ENCODE measurements at regions not wholly inside any gene's neighbourhood (a gene's known extent, or its start where the extent isn't known, plus 50 kb on each side); places are given as distances from the start of the nearest gene placed in this dataset.
A peak's percentile ranks its signal among the peaks of the same experiment; 100 is the strongest.

- FAIRE-seq = no peak
- Histone ChIP-seq H3K27ac (ENCODE audit: low read depth in 1 of 3, low read length in 2 of 3) (no peak overlapping the region), H3K9me3 (ENCODE audit: control insufficient read depth in 2 of 2, insufficient read depth in 1 of 2, low read depth in 1 of 2, low read length in 1 of 2) (no peaks in the 10 kb centered on the region), H3K4me1 (ENCODE audit: control insufficient read depth in 3 of 3, insufficient read depth in 2 of 3, low read depth in 1 of 3, low read length in 2 of 3) (no peaks in the 10 kb centered on the region), H3K36me3 (ENCODE audit: control insufficient read depth in 3 of 3, insufficient read depth in 2 of 3, low read depth in 1 of 3, low read length in 3 of 3) (no peaks in the 10 kb centered on the region), H3K27me3 (ENCODE audit: control insufficient read depth in 3 of 3, insufficient read depth in 3 of 3, low read length in 3 of 3) (no peaks in the 10 kb centered on the region), H3K4me3 (ENCODE audit: low read depth in 1 of 3, low read length in 3 of 3) (no peak overlapping the region)
- DNase-seq = no peak
Observed at GRCh38 chr14:26913786-26914185, 316.0 kb upstream of the NOVA1 start.

- H3K36me3 ChIP-seq (ENCODE audit: control insufficient read depth in 3 of 3, insufficient read depth in 2 of 3, low read depth in 1 of 3, low read length in 3 of 3) = no peaks in the 10 kb centered on the region
- H3K4me1 ChIP-seq (ENCODE audit: control insufficient read depth in 3 of 3, insufficient read depth in 2 of 3, low read depth in 1 of 3, low read length in 2 of 3) = no peaks in the 10 kb centered on the region
- no peak overlapping the region for H3K27ac ChIP-seq (ENCODE audit: low read depth in 1 of 3, low read length in 2 of 3)
- no peaks in the 10 kb centered on the region for H3K27me3 ChIP-seq (ENCODE audit: control insufficient read depth in 3 of 3, insufficient read depth in 3 of 3, low read length in 3 of 3)
- 4 to 12% (median 11%) methylated on average over 1 of the region's 1 CpG for WGBS, 3 donors
- no peaks in the 10 kb centered on the region for H3K9me3 ChIP-seq (ENCODE audit: control insufficient read depth in 2 of 2, insufficient read depth in 1 of 2, low read depth in 1 of 2, low read length in 1 of 2)
- DNase-seq = peak in 1 of 2 donors; percentile 16
- FAIRE-seq = no peak
- no peak overlapping the region for H3K4me3 ChIP-seq (ENCODE audit: low read depth in 1 of 3, low read length in 3 of 3)
Observed at GRCh38 chr14:26917086-26917485, 319.3 kb upstream of the NOVA1 start.

GRCh38 chr14:26925876-26926584, 328.2 kb upstream of the NOVA1 start:
- Histone ChIP-seq H3K4me3 (ENCODE audit: low read depth in 1 of 3, low read length in 3 of 3) (no peak overlapping the region), H3K27me3 (ENCODE audit: control insufficient read depth in 3 of 3, insufficient read depth in 3 of 3, low read length in 3 of 3) (no peaks in the 10 kb centered on the region), H3K4me1 (ENCODE audit: control insufficient read depth in 3 of 3, insufficient read depth in 2 of 3, low read depth in 1 of 3, low read length in 2 of 3) (no peaks in the 10 kb centered on the region), H3K36me3 (ENCODE audit: control insufficient read depth in 3 of 3, insufficient read depth in 2 of 3, low read depth in 1 of 3, low read length in 3 of 3) (no peaks in the 10 kb centered on the region), H3K9me3 (ENCODE audit: control insufficient read depth in 2 of 2, insufficient read depth in 1 of 2, low read depth in 1 of 2, low read length in 1 of 2) (no peaks in the 10 kb centered on the region), H3K27ac (ENCODE audit: low read depth in 1 of 3, low read length in 2 of 3) (no peak overlapping the region)
- WGBS, 3 donors = 74 to 81% (median 74%) methylated on average over 8 of the region's 8 CpGs
- DNase-seq (no peak), FAIRE-seq (no peak)

- DNase-seq (no peak), FAIRE-seq (no peak)
- WGBS, 3 donors = 42 to 73% (median 49%) methylated on average over 3 of the region's 3 CpGs
- Histone ChIP-seq H3K4me1 (ENCODE audit: control insufficient read depth in 3 of 3, insufficient read depth in 2 of 3, low read depth in 1 of 3, low read length in 2 of 3) (no peaks in the 10 kb centered on the region), H3K27ac (ENCODE audit: low read depth in 1 of 3, low read length in 2 of 3) (no peak overlapping the region), H3K27me3 (ENCODE audit: control insufficient read depth in 3 of 3, insufficient read depth in 3 of 3, low read length in 3 of 3) (no peaks in the 10 kb centered on the region), H3K9me3 (ENCODE audit: control insufficient read depth in 2 of 2, insufficient read depth in 1 of 2, low read depth in 1 of 2, low read length in 1 of 2) (no peaks in the 10 kb centered on the region), H3K4me3 (ENCODE audit: low read depth in 1 of 3, low read length in 3 of 3) (no peak overlapping the region), H3K36me3 (ENCODE audit: control insufficient read depth in 3 of 3, insufficient read depth in 2 of 3, low read depth in 1 of 3, low read length in 3 of 3) (no peaks in the 10 kb centered on the region)
Observed at GRCh38 chr14:26926585-26926984, 328.8 kb upstream of the NOVA1 start.

- Histone ChIP-seq H3K4me3 (ENCODE audit: low read depth in 1 of 3, low read length in 3 of 3) (no peak overlapping the region), H3K36me3 (ENCODE audit: control insufficient read depth in 3 of 3, insufficient read depth in 2 of 3, low read depth in 1 of 3, low read length in 3 of 3) (no peaks in the 10 kb centered on the region), H3K27ac (ENCODE audit: low read depth in 1 of 3, low read length in 2 of 3) (no peak overlapping the region), H3K9me3 (ENCODE audit: control insufficient read depth in 2 of 2, insufficient read depth in 1 of 2, low read depth in 1 of 2, low read length in 1 of 2) (no peaks in the 10 kb centered on the region), H3K4me1 (ENCODE audit: control insufficient read depth in 3 of 3, insufficient read depth in 2 of 3, low read depth in 1 of 3, low read length in 2 of 3) (no peaks in the 10 kb centered on the region), H3K27me3 (ENCODE audit: control insufficient read depth in 3 of 3, insufficient read depth in 3 of 3, low read length in 3 of 3) (no peaks in the 10 kb centered on the region)
- DNase-seq = no peak
- 36 to 58% (median 41%) methylated on average over 2 of the region's 2 CpGs for WGBS, 3 donors
- FAIRE-seq = no peak
Observed at GRCh38 chr14:26928019-26928418, 330.2 kb upstream of the NOVA1 start.

- DNase-seq (no peak), FAIRE-seq (no peak)
- no peaks in the 10 kb centered on the region for H3K27me3 ChIP-seq (ENCODE audit: control insufficient read depth in 3 of 3, insufficient read depth in 3 of 3, low read length in 3 of 3)
- WGBS, 3 donors = 25 to 52% (median 40%) methylated on average over 3 of the region's 3 CpGs
- H3K4me1 ChIP-seq (ENCODE audit: control insufficient read depth in 3 of 3, insufficient read depth in 2 of 3, low read depth in 1 of 3, low read length in 2 of 3) = no peaks in the 10 kb centered on the region
- H3K36me3 ChIP-seq (ENCODE audit: control insufficient read depth in 3 of 3, insufficient read depth in 2 of 3, low read depth in 1 of 3, low read length in 3 of 3) = no peaks in the 10 kb centered on the region
- no peak overlapping the region for H3K27ac ChIP-seq (ENCODE audit: low read depth in 1 of 3, low read length in 2 of 3)
- H3K4me3 ChIP-seq (ENCODE audit: low read depth in 1 of 3, low read length in 3 of 3) = no peak overlapping the region
- no peaks in the 10 kb centered on the region for H3K9me3 ChIP-seq (ENCODE audit: control insufficient read depth in 2 of 2, insufficient read depth in 1 of 2, low read depth in 1 of 2, low read length in 1 of 2)
Observed at GRCh38 chr14:26929361-26929760, 331.5 kb upstream of the NOVA1 start.

GRCh38 chr14:26930576-26930975, 332.7 kb upstream of the NOVA1 start:
- DNase-seq (no peak), FAIRE-seq (no peak)
- no peaks in the 10 kb centered on the region for H3K9me3 ChIP-seq (ENCODE audit: control insufficient read depth in 2 of 2, insufficient read depth in 1 of 2, low read depth in 1 of 2, low read length in 1 of 2)
- H3K36me3 ChIP-seq (ENCODE audit: control insufficient read depth in 3 of 3, insufficient read depth in 2 of 3, low read depth in 1 of 3, low read length in 3 of 3) = no peaks in the 10 kb centered on the region
- H3K4me1 ChIP-seq (ENCODE audit: control insufficient read depth in 3 of 3, insufficient read depth in 2 of 3, low read depth in 1 of 3, low read length in 2 of 3) = no peaks in the 10 kb centered on the region
- H3K27ac ChIP-seq (ENCODE audit: low read depth in 1 of 3, low read length in 2 of 3) = no peak overlapping the region
- WGBS, 3 donors = 46 to 56% (median 55%) methylated on average over 2 of the region's 2 CpGs
- H3K27me3 ChIP-seq (ENCODE audit: control insufficient read depth in 3 of 3, insufficient read depth in 3 of 3, low read length in 3 of 3) = no peaks in the 10 kb centered on the region
- no peak overlapping the region for H3K4me3 ChIP-seq (ENCODE audit: low read depth in 1 of 3, low read length in 3 of 3)

GRCh38 chr14:26932606-26933005, 334.8 kb upstream of the NOVA1 start:
- Histone ChIP-seq H3K27me3 (ENCODE audit: control insufficient read depth in 3 of 3, insufficient read depth in 3 of 3, low read length in 3 of 3) (no peaks in the 10 kb centered on the region), H3K4me1 (ENCODE audit: control insufficient read depth in 3 of 3, insufficient read depth in 2 of 3, low read depth in 1 of 3, low read length in 2 of 3) (no peaks in the 10 kb centered on the region), H3K9me3 (ENCODE audit: control insufficient read depth in 2 of 2, insufficient read depth in 1 of 2, low read depth in 1 of 2, low read length in 1 of 2) (no peaks in the 10 kb centered on the region), H3K36me3 (ENCODE audit: control insufficient read depth in 3 of 3, insufficient read depth in 2 of 3, low read depth in 1 of 3, low read length in 3 of 3) (no peaks in the 10 kb centered on the region), H3K4me3 (ENCODE audit: low read depth in 1 of 3, low read length in 3 of 3) (no peak overlapping the region), H3K27ac (ENCODE audit: low read depth in 1 of 3, low read length in 2 of 3) (no peak overlapping the region)
- WGBS, 3 donors = 77 to 83% (median 77%) methylated on average over 4 of the region's 4 CpGs
- FAIRE-seq (no peak), DNase-seq (no peak)

- DNase-seq (no peak), FAIRE-seq (no peak)
- no peaks in the 10 kb centered on the region for H3K4me1 ChIP-seq (ENCODE audit: control insufficient read depth in 3 of 3, insufficient read depth in 2 of 3, low read depth in 1 of 3, low read length in 2 of 3)
- WGBS, 3 donors = 47 to 68% (median 58%) methylated on average over 4 of the region's 4 CpGs
- no peaks in the 10 kb centered on the region for H3K36me3 ChIP-seq (ENCODE audit: control insufficient read depth in 3 of 3, insufficient read depth in 2 of 3, low read depth in 1 of 3, low read length in 3 of 3)
- H3K4me3 ChIP-seq (ENCODE audit: low read depth in 1 of 3, low read length in 3 of 3) = no peak overlapping the region
- H3K9me3 ChIP-seq (ENCODE audit: control insufficient read depth in 2 of 2, insufficient read depth in 1 of 2, low read depth in 1 of 2, low read length in 1 of 2) = no peaks in the 10 kb centered on the region
- no peaks in the 10 kb centered on the region for H3K27me3 ChIP-seq (ENCODE audit: control insufficient read depth in 3 of 3, insufficient read depth in 3 of 3, low read length in 3 of 3)
- no peak overlapping the region for H3K27ac ChIP-seq (ENCODE audit: low read depth in 1 of 3, low read length in 2 of 3)
Observed at GRCh38 chr14:26933431-26933830, 335.6 kb upstream of the NOVA1 start.
